ENCODE measurements at regions not wholly inside any gene's neighbourhood (a gene's known extent, or its start where the extent isn't known, plus 50 kb on each side); places are given as distances from the start of the nearest gene placed in this dataset.

DNA sequence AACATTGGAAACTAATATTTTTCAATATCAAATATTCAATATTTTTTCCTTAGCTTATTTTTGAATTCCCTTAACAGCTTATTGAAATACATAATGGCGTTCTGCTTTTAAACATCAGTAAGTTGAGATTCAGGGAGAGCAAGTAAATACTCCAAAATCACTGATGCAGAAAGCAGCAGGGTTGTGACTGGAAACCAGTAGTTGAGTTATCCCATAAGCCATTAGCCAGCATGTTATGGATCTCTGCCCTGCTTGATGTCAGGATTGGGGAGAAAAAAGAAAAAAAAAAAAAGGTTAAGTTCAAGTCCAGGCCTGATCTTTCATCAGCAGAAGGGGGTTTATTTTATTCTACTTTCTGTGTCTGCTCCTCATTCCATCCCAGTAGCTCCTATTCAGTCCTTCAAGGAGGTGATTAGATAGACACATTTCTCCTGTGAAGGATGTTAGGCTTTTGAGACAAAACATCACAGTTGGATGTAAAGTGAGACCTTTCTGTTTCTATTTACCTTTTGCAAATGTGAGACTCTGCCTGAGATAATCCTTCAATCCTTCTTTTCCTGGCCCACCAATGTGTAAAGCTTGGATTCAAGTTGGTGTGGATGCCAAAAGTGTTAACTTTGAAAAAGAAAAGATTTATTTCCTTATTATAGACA is 110.9 kb upstream of the HDAC9 start:
- intact Hi-C loops (cut with DNase I) = loop anchor here in 1 of 2 donors (2.0 to 10.0 kb wide), 2 partner anchors 20 to 100 kb away; no protein-coding TSS in a partner anchor
- DNase-seq (ENCODE audit: low spot score) = no peak

DNA sequence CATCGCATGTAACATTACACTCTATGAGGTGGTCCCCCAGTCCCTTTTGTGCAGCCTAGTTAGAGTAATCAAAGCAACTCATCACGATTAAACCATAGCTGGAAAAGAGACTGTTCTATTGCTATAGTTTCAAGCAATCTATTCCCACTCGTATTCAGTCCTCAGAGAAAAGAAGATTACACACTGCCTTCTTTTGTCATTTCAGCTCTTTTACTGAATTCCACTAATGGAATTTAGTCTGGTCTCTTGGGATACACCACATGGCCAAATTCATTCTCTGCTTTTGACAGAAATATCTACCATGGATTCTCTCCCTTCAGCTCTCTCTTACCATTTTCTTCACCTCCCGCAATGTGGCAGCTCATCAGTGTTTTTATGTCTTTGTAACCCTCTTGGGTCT is 108.9 kb upstream of the HDAC9 start:
- intact Hi-C loops (cut with DNase I) = loop anchor here in 1 of 2 donors (10.0 kb wide), 1 partner anchor 98 kb away; no protein-coding TSS in a partner anchor
- DNase-seq (ENCODE audit: low spot score) = no peak

DNA sequence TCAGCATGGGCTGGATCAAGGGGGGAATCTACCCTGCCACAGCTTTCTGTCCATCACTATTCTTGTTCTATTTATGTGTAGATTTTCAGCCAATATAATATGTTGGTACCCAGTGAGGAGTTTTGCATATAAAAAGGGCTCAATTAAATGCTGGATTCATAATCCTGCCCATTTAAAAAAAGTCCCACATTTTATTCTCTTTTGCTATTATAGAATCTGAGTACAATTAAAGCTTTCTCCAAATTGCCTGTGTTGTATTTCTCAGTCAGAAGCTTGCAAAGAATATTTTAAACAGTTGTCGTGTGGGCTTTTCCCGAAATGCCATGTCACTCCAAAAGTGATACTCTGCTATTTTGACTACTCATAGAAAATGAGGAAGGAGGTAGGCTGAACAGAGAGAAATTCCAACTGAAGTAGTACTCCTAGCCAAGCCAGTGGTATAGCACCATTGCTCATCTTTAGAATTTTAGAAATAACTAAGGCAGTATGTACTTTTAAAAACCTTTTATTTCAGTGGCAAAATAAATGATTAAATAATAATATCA is 108.3 kb upstream of the HDAC9 start:
- intact Hi-C loops (cut with DNase I) = loop anchor here in 1 of 2 donors (10.0 kb wide), 1 partner anchor 98 kb away; no protein-coding TSS in a partner anchor
- DNase-seq (ENCODE audit: low spot score) = no peak

DNA sequence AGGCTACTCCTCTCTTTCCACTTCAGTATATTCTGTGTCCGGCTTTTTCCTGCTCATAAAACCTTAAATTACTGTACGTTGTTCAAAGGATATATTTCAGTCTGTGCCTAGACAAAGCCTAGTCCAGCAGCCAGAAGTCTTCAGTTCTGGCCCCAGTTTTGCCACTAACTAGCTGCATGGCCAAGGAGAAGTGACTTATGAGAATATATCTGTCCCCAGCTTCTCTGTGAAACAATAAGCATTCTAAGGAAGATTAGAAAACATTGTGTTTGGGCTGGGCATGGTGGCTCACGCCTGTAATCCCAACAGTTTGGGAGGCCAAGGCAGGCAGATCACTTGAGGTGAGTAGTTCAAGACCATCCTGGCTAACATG is 105.0 kb upstream of the HDAC9 start:
- intact Hi-C loops (cut with DNase I) = no loop called here

DNA sequence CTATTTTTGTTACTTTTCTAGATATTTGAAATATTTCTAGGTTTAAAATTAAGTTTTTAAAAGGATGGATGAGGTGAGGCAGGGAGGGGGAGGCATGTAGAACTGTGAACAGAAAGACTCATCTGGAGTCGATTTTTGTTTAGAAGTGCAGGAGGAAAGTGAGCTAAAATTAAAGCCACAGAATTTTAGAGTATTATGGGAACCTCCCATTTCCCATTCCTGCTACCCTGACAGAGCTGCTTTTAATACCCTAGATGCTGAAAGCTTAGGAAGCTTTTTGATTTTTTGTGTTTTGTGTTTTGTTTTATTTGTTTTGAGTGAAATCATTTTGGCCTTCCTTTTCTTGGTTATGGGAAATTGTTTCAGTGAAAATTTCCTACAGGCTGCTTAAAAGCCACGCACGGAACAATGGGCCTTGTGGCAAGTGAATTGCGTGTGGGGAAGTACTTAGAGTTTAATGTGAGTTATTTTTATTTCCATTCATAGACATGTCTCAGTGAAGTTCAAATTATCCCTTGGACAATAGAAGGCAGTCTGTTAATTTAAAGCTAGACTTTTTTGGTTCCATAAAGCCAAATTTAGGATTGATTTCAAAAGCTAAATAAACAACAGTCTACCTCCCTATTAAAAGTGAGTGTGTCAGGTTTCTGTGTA is 102.0 kb upstream of the HDAC9 start:
- intact Hi-C loops (cut with DNase I) = no loop called here

More for the DNA sequence above, 105.0 kb upstream of the HDAC9 start:
- DNase-seq (ENCODE audit: low spot score) = no peak

DNA sequence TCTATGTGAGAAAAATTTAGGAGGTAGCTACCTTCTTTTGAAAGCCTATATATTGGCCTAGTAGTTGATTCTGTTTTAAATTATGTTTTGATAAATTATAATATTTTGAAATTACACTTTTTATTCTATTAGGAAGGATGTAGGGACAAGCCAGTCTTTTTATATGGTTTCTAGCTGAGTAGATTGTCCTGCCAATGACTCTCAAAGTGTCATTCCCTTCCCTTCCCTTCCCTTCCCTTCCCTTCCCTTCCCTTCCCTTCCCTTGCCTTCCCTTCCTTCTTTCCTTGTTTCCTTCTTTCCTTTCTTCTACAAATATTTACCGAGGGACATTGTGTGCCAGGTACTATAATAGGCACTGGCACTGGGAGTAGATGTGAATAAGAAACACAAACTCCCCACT is 99.7 kb upstream of the HDAC9 start:
- intact Hi-C loops (cut with DNase I) = no loop called here

More for the DNA sequence above, 102.0 kb upstream of the HDAC9 start:
- DNase-seq (ENCODE audit: low spot score) = no peak

DNA sequence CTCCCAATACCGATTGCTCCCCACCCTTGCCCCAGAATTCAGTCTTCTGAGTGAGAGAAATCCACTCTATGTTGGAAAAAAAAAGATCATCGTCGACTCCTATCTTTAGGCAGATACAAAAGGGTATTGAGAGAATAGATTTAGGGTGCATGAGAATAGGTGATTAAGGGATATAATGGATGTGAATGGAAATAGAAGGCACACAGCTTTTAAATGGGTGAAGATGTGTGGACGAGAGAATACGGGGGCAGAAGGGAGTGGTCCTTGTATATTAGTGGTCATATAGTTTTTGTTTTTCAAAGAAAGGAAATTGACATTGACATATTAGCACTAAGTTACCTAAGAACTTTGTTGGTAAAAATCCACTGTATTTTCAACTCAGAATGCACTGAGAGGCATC is 98.6 kb upstream of the HDAC9 start:
- DNase-seq (ENCODE audit: low spot score) = no peak
- intact Hi-C loops (cut with DNase I) = no loop called here

More for the DNA sequence above, 99.7 kb upstream of the HDAC9 start:
- DNase-seq (ENCODE audit: low spot score) = no peak

DNA sequence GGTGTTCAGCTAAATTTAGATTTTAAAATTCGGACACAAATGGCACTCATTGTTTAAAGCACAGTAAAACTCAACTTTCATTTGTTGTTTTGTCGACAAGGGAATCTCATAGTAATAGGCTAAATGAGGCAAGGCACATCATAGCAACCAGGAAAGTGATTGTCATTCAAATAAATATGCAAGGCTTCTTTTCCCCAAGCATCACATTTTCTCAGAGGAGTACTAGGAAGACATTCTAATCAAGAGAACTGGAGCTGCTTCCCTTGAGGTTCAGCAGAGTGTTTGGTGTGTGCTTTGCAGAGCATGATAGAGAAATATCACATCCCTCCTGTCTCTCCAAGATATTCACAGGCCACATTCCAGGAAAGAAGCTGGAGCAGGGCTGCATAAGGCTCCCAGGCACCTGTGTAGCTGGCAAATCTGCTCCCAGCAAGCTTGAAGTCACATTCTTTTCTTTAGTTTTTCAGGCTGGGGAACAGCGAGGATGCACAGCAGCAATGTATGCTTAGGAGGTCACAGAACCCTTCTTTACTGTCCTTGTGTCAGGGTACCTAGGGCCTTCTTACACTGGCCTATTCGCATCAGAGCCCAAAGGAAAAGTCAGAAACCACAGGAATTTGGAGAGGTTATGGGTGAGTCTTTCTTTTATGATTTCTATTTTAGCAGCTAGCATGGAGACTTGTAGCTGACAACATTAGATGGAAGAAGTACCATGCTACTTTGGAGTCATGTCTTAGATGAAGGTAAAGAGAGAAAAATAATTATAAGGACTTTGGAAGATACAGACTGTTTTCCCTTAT is 95.9 kb upstream of the HDAC9 start:
- intact Hi-C loops (cut with DNase I) = no loop called here
- DNase-seq (ENCODE audit: low spot score) = no peak

DNA sequence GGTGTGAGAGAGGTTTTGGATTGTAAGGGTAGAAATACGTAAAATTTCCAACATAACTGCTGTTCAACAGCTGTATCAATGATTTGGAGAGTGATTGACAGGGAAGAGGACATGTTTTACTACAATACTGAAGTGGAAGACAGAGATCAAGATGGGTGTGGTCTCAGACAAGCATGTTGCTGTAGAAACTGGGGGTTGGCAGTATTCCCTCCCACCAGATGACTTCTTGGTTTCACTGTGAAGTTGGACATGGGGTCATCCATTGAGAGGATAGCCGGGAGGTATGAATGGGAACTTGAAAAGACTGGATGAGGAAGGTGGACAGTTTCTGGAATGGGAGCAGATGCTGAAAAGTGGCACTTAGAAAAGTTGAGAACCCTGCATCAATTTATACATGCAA is 95.3 kb upstream of the HDAC9 start:
- no peak for DNase-seq (ENCODE audit: low spot score)
- intact Hi-C loops (cut with DNase I) = no loop called here

DNA sequence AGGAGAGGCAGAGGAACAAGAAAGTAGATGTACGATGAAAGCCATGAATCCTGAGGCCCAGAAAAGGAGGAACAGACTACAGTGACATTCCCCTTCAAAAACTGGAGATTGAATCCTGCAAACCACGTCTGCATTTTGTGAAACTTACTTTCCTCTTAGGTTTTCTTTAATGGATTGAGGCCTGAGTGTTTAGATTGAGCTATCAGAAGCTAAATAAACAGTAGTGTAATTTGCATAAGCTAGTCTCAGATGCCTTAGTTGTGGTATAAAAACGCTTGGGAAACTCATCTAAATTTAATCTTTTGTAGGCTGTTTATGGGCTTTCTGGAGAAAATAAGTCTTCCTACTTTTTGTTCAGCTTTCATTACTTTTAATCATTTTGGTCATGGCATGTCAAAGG is 94.8 kb upstream of the HDAC9 start:
- DNase-seq (ENCODE audit: low spot score) = no peak
- intact Hi-C loops (cut with DNase I) = no loop called here

DNA sequence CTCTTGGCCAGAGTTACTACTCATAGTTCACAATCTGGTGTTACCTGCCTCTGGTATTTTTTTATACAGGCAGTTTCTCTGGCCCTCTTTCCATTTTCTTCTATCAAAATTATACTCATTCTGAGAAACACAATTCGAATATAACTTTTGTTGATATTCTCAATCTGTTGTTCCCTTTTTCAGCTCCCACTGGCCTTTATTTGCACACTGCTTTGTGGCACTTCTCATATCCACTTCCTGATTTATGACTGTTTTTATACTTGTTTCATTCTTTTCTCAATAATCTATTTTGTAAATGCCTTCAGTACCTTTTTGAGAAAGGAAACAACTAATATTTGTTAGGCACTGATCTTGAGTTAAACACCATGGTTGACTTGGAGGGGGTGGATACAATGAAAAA is 93.8 kb upstream of the HDAC9 start:
- intact Hi-C loops (cut with DNase I) = loop anchor here in 1 of 2 donors (1.0 kb wide), 1 partner anchor 42 kb away; no protein-coding TSS in a partner anchor
- no peak for DNase-seq (ENCODE audit: low spot score)

DNA sequence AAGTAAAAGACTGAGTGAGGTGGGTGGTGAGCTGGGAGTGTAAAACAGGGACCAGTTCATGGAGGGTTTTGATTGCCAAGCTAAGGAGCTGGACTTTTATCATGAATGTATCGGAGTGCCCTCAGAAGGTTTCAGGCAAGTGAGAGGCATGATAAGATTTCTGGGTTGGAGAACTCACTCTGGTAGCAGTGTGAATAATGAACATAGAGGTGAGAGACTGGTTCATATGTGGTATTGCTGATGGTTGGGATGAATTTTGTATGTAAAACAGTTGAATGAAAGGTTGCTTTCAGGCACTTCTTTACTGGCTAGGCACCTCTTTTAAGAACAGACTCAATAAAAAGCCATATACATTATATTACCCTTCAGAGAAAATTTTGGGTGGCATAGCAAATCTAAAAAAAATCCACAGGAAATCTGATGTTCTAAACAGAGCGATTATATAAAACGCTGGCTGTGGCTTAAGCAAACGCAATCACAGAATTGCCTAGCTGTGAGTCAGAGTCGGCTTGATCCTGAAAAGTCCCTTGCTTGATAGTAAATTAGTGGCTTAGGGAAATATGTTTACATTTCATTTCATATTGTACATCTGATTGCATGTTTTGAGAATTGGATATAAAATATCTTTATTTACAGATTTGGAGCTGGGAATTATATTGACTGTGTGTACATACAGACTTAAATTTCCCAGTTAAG is 92.9 kb upstream of the HDAC9 start:
- DNase-seq (ENCODE audit: low spot score) = no peak
- intact Hi-C loops (cut with DNase I) = loop anchor here in 1 of 2 donors (1.0 kb wide), 1 partner anchor 43 kb away; no protein-coding TSS in a partner anchor

DNA sequence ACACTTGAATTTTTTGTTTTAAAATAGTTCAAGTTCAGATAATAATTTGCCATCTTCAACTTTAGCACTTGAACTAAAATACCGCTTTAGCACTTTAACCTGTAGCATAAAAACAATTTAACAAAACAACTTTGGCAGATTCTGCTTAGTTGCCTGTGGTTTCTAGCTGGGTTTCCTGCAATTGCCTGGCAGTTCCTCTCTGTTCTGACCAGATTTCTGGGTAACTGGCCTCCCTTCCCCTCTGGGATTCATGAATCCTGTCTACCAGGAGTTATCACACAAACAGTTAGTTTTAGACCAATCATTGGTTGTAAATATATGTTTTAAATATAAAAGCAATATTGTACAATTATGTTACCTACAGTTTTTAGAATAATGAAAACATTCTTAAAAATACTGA is 89.8 kb upstream of the HDAC9 start:
- intact Hi-C loops (cut with DNase I) = no loop called here
- DNase-seq (ENCODE audit: low spot score) = no peak

DNA sequence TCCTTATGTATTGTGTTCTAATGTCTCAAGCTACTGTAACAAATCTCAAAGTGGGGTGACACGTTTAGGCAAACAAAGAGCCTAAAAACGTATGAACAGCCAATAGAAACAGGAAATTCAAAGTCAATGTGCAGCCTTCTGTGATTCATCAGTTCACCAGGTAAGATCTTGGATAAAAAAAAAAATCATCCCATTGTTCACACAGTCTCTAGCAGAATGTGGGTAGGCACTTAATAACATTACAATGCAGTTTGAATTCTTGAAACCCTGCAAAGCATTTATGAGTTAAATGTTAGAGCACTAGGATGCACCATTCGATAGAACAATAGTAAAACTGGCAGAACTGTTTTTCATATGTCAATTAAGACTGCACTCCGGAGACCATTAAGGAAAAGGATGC is 88.2 kb upstream of the HDAC9 start:
- intact Hi-C loops (cut with DNase I) = no loop called here
- DNase-seq (ENCODE audit: low spot score) = no peak

DNA sequence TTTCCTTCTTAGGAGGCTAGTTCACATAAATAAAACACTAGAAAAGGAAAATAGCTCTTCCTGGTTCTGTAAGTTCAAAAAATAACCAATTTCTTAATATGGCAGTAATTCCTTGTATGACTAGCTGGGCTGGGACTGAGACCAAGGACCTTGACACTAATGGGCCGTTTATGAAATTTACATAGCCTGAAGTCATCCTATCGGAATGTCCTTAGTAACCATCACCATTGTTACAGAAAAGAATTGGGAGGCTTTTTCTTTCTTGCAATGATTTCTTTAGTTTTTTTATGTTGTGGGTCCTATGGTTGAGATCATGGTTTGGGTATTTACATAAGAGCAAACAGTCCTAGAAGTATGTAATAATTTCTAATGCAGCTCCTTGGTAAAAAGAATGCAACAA is 87.1 kb upstream of the HDAC9 start:
- intact Hi-C loops (cut with DNase I) = no loop called here
- DNase-seq (ENCODE audit: low spot score) = no peak

DNA sequence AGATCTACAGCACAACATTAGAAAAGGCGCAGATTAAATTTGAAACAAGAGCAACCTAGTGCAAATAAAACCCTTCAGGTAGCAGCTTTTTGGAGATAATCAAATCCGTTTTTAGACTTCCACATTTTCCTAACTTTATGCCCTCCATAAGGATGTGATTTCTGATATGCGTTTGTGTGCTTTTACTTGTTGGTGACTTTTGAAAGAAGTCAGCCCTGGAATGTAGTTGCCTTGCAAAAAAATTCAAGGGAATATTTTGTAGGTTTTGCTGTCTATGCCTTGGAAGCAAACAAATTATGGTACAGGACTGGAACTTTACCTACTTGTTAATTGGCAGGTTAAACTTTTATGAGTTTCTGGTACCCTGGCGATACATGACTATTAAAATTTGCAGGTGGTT is 86.7 kb upstream of the HDAC9 start:
- intact Hi-C loops (cut with DNase I) = no loop called here

DNA sequence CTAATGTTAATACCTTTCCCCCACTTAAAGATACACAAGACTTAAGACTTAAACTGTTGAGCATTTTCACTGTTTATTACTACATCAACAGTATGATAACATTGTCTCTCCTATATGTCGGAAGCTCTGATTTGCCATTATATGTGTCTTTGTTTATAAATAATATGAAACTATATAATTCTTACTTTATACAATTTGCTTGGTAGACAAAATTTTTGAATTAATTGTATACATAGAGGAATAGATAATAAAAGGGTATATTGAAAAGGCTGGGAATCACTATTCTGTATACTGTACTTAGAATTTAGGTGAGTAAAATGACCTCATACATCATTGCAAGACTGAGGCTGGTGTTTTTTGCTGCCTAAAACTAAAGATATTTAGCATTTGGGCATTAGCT is 82.1 kb upstream of the HDAC9 start:
- DNase-seq (ENCODE audit: low spot score) = no peak
- intact Hi-C loops (cut with DNase I) = no loop called here

More for the DNA sequence above, 86.7 kb upstream of the HDAC9 start:
- DNase-seq (ENCODE audit: low spot score) = no peak

DNA sequence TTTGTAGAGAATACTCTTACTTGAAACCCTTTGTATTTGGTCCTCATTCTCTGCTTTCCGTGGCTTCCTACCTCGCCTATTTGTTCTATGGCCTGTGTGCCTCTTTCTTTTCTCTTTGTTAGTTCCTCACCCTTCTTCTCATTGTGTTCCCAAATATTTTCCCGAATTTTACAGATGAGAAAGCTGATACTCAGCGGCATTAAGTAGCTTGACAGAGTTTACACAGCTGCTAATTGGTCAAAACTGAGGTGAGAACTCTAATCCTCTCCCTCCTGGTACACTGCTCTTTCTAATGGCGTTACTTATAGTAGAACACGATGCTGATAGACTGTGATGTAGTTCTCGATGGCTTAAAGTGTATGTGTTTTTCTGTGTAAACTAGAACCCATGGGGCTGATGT is 80.7 kb upstream of the HDAC9 start:
- intact Hi-C loops (cut with DNase I) = no loop called here
- DNase-seq (ENCODE audit: low spot score) = no peak

DNA sequence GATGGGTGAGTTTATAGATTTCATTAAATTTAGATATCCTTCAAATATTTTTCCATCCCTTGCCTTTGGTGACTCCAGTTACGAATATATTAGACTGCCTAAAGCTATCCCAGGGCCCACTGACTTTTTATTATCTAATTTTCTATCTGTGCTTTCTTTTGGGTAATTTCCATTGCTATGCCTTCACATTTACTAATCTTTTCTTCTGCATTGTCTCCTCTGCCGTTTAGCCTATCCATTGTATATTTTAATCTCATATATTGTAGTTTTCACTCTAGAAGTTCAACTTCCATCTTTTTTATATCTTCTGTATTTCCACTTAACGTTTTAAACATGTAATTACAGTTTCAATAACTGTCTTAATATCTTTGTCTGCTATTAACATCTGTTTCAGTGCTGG is 78.6 kb upstream of the HDAC9 start:
- DNase-seq (ENCODE audit: low spot score) = no peak

More for the DNA sequence above, 78.6 kb upstream of the HDAC9 start:
- intact Hi-C loops (cut with DNase I) = no loop called here

All from posterior vena cava (tissue), 2 donors.